Brain microvascular endothelial cell (primary cell): ENCODE measurements at regions not wholly inside any gene's neighbourhood (a gene's known extent, or its start where the extent isn't known, plus 50 kb on each side); places are given as distances from the start of the nearest gene placed in this dataset.

Experiments used
- DNase-seq: peaks from one replicate; pipeline ENCODE4 v3.0.0-alpha.2; 2020
- H3K27ac ChIP-seq: fragments of 250-450 bp; sonication (Bioruptor Pico); 2 replicates; pipeline ENCODE4 v1.5.1; 2020; ENCODE audit warnings: mild to moderate bottlenecking, moderate library complexity
- H3K27me3 ChIP-seq: fragments of 250-450 bp; sonication (Bioruptor Pico); replicated peaks from 2 replicates; pipeline ENCODE4 v1.5.1; 2020; ENCODE audit warnings: mild to moderate bottlenecking
- H3K36me3 ChIP-seq: fragments of 250-450 bp; sonication (Bioruptor Pico); replicated peaks from 2 replicates; pipeline ENCODE4 v1.5.1; 2020; ENCODE audit warnings: mild to moderate bottlenecking
- H3K4me3 ChIP-seq: 2 replicates; pipeline ENCODE4 v1.5.1; 2011; ENCODE audit warnings: low read depth, mild to moderate bottlenecking, control low read depth, low read length, moderate library complexity
- CTCF ChIP-seq: IDR thresholded peaks from 2 replicates; pipeline ENCODE4 v1.5.1; 2011; ENCODE audit warnings: low read depth, mild to moderate bottlenecking, moderate library complexity, low read length, control low read depth, inconsistent platforms; ENCODE audit errors: missing control alignments
- in situ Hi-C: cut with HindIII; loops from 2 replicates; pipeline ENCODE4 v1.10.0; 2017; ENCODE audit warnings: low sequenced_read_pairs, low pct_ligation_motif_present

- Histone ChIP-seq H3K4me3 (no peak overlapping the region), H3K27me3 (no peaks in the 10 kb centered on the region), H3K27ac (no peak overlapping the region), H3K36me3 (no peaks in the 10 kb centered on the region)
- no peak for DNase-seq
- in situ Hi-C loops, result no loop called here
- TF ChIP-seq CTCF, result no peak
Observed at GRCh38 chr1:14474856-14475255, 123.6 kb upstream of the KAZN start.

DNA sequence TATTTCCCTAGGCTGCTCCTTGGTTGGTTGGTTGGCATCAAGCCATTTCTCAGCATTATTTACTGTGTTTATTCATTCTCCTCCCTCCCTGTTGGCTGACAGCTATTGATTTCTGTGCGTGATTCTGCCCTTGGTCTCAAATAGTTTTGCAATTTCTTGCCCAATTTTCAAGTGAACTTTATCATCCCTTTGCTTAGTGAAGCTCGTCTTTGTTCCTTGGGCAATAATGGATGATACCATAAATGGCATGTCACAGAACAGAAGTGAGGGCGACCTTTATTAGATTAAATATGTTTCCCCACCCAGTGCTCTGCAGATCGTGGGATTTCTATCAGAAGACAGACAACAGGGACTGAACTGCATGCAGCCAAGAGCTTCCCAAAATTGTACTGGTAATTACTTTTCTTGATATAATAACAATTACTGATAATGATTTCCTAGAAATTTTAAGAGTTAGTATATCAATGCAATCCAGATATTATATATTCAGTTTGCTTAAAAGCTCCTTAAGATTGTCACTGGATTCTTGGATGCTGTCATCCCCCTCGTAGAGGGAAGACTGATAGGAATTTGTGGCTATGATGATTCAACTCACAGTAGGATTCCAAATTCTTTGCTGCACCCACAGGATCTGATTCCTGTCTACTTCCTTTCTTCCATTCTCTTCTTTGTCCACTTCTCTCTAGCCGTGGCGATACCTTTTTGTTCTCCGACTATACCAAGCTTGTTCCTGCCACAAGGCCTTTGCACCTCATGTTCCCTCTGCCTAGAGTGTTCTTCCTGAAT is 122.1 kb upstream of the KAZN start:
- Histone ChIP-seq H3K27ac (no peak overlapping the region), H3K4me3 (no peak overlapping the region), H3K36me3 (no peaks in the 10 kb centered on the region), H3K27me3 (no peaks in the 10 kb centered on the region)
- in situ Hi-C loops, result no loop called here
- TF ChIP-seq CTCF, result no peak
- DNase-seq, result no peak

- Histone ChIP-seq H3K4me3 (no peak overlapping the region), H3K36me3 (no peaks in the 10 kb centered on the region), H3K27ac (no peak overlapping the region), H3K27me3 (no peaks in the 10 kb centered on the region)
- no peak for TF ChIP-seq CTCF
- in situ Hi-C loops, result no loop called here
- DNase-seq, result no peak
Observed at GRCh38 chr1:14478120-14478519, 120.4 kb upstream of the KAZN start.

- in situ Hi-C loops, result no loop called here
- H3K4me3 ChIP-seq, result no peak overlapping the region
- H3K27ac ChIP-seq, result no peak overlapping the region
- no peak for TF ChIP-seq CTCF
- H3K36me3 ChIP-seq, result no peaks in the 10 kb centered on the region
- H3K27me3 ChIP-seq, result no peaks in the 10 kb centered on the region
- peak; percentile 4 for DNase-seq
Observed at GRCh38 chr1:14479865-14480264, 118.6 kb upstream of the KAZN start.

GRCh38 chr1:14482784-14483450 is 115.6 kb upstream of the KAZN start:
- no peaks in the 10 kb centered on the region for H3K27me3 ChIP-seq
- in situ Hi-C loops, result no loop called here
- no peak for DNase-seq
- H3K36me3 ChIP-seq, result no peaks in the 10 kb centered on the region
- no peak overlapping the region for H3K4me3 ChIP-seq
- H3K27ac ChIP-seq, result no peak overlapping the region
- TF ChIP-seq CTCF, result no peak

DNA sequence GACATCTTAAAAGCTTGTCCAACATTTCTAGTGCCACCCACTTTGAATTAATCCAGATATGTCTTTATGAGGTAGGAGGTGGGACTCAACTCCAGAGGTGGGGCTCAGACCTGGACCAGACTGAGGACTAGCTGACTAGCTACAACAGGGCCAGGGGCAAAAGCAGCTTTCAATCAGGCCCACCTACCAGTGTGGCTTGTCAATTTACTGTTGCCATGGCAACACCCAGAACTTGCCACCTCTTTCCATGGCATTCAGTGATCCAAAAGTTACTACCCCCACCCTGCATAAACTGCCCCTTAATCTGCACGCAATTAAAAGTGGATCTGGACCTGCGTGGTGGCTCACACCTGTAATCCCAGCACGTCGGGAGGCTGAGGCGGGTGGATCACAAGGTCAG is 113.2 kb upstream of the KAZN start:
- DNase-seq, result no peak
- Histone ChIP-seq H3K27me3 (no peaks in the 10 kb centered on the region), H3K36me3 (no peaks in the 10 kb centered on the region), H3K27ac (no peak overlapping the region), H3K4me3 (no peak overlapping the region)
- in situ Hi-C loops, result no loop called here
- no peak for TF ChIP-seq CTCF
